GM12878 (cell line): ENCODE measurements at regions not wholly inside any gene's neighbourhood (a gene's known extent, or its start where the extent isn't known, plus 50 kb on each side); places are given as distances from the start of the nearest gene placed in this dataset.

Experiments
- ASH2L ChIP-seq: fragments of 300-600, 200-600 bp; sonication (generic); IDR thresholded peaks from 2 replicates; pipeline ENCODE4 v1.6.1; 2017; ENCODE audit warnings: low read depth, mild to moderate bottlenecking, borderline replicate concordance
- CBFB ChIP-seq: IDR thresholded peaks from 2 replicates; pipeline ENCODE4 v1.6.1; 2016; ENCODE audit warnings: antibody characterized with exemption, low read depth
- CHD1 ChIP-seq: IDR thresholded peaks from 2 replicates; pipeline ENCODE4 v1.6.1; 2012; ENCODE audit warnings: low read depth, low read length, improper control_type of control experiment
- IRF5 ChIP-seq: fragments of 450-650 bp; IDR thresholded peaks from 2 replicates; pipeline ENCODE4 v1.6.1; 2017; ENCODE audit warnings: borderline replicate concordance
- RB1 ChIP-seq: fragments of 450-650 bp; formaldehyde crosslinking; IDR thresholded peaks from 2 replicates; pipeline ENCODE4 v1.6.1; 2017; ENCODE audit warnings: mild to moderate bottlenecking, borderline replicate concordance
- ZBTB11 ChIP-seq: fragments of 450-650 bp; formaldehyde crosslinking; IDR thresholded peaks from 2 replicates; pipeline ENCODE4 v1.5.0; 2022; ENCODE audit warnings: mild to moderate bottlenecking, missing genetic modification characterization
- ZBTB4 ChIP-seq: fragments of 450-650 bp; formaldehyde crosslinking; IDR thresholded peaks from 2 replicates; pipeline ENCODE4 v1.4.0; 2022; ENCODE audit warnings: mild to moderate bottlenecking, moderate library complexity
- TF ChIP-seq, protein P1 (sequence below): fragments of 450-650 bp; IDR thresholded peaks from 2 replicates; pipeline ENCODE4 v1.6.1; 2018; ENCODE audit warnings: mild to moderate bottlenecking, low read depth, moderate library complexity; ENCODE audit not compliant: partially characterized antibody
- TF ChIP-seq, protein P2 (sequence below): fragments of 450-650 bp; IDR thresholded peaks from 2 replicates; pipeline ENCODE4 v1.6.1; 2017; ENCODE audit warnings: mild to moderate bottlenecking, low read depth, inconsistent platforms; ENCODE audit not compliant: poor library complexity, severe bottlenecking
- TF ChIP-seq, protein P3 (sequence below): fragments of 150-350 bp; IDR thresholded peaks from 2 replicates; pipeline ENCODE4 v1.6.1; 2016; ENCODE audit warnings: low read depth, low read length

DNA sequence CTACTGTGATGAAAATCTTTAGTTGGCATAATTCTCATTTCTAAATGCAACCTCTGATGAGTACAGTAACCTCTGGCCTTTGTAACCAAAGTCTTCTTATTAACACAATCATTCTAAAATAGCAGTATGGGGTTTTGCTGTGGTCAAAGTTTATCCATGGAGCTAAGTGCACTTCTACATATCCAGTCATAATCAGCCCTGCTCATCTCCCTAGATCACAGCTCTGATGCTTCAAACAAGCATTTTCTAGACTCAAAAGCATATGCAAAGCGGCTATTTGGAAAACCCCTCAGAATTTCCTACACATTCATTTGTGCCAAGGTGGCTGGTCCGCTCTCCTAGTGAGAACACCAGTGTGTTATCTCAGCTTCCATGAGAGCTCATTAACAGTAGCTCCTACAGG, 418.6 kb downstream of the MRPL39 start (continued):
- TF ChIP-seq, protein P1, sequence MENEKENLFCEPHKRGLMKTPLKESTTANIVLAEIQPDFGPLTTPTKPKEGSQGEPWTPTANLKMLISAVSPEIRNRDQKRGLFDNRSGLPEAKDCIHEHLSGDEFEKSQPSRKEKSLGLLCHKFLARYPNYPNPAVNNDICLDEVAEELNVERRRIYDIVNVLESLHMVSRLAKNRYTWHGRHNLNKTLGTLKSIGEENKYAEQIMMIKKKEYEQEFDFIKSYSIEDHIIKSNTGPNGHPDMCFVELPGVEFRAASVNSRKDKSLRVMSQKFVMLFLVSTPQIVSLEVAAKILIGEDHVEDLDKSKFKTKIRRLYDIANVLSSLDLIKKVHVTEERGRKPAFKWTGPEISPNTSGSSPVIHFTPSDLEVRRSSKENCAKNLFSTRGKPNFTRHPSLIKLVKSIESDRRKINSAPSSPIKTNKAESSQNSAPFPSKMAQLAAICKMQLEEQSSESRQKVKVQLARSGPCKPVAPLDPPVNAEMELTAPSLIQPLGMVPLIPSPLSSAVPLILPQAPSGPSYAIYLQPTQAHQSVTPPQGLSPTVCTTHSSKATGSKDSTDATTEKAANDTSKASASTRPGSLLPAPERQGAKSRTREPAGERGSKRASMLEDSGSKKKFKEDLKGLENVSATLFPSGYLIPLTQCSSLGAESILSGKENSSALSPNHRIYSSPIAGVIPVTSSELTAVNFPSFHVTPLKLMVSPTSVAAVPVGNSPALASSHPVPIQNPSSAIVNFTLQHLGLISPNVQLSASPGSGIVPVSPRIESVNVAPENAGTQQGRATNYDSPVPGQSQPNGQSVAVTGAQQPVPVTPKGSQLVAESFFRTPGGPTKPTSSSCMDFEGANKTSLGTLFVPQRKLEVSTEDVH, result no peak
- TF ChIP-seq CBFB (peak; percentile 84), IRF5 (no peak), CHD1 (no peak), ZBTB4 (no peak), ASH2L (no peak), ZBTB11 (CRISPR knock-in tag) (no peak), RB1 (no peak)
- TF ChIP-seq, protein P2, sequence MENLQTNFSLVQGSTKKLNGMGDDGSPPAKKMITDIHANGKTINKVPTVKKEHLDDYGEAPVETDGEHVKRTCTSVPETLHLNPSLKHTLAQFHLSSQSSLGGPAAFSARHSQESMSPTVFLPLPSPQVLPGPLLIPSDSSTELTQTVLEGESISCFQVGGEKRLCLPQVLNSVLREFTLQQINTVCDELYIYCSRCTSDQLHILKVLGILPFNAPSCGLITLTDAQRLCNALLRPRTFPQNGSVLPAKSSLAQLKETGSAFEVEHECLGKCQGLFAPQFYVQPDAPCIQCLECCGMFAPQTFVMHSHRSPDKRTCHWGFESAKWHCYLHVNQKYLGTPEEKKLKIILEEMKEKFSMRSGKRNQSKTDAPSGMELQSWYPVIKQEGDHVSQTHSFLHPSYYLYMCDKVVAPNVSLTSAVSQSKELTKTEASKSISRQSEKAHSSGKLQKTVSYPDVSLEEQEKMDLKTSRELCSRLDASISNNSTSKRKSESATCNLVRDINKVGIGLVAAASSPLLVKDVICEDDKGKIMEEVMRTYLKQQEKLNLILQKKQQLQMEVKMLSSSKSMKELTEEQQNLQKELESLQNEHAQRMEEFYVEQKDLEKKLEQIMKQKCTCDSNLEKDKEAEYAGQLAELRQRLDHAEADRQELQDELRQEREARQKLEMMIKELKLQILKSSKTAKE, result peak; percentile 57
- TF ChIP-seq, protein P3, sequence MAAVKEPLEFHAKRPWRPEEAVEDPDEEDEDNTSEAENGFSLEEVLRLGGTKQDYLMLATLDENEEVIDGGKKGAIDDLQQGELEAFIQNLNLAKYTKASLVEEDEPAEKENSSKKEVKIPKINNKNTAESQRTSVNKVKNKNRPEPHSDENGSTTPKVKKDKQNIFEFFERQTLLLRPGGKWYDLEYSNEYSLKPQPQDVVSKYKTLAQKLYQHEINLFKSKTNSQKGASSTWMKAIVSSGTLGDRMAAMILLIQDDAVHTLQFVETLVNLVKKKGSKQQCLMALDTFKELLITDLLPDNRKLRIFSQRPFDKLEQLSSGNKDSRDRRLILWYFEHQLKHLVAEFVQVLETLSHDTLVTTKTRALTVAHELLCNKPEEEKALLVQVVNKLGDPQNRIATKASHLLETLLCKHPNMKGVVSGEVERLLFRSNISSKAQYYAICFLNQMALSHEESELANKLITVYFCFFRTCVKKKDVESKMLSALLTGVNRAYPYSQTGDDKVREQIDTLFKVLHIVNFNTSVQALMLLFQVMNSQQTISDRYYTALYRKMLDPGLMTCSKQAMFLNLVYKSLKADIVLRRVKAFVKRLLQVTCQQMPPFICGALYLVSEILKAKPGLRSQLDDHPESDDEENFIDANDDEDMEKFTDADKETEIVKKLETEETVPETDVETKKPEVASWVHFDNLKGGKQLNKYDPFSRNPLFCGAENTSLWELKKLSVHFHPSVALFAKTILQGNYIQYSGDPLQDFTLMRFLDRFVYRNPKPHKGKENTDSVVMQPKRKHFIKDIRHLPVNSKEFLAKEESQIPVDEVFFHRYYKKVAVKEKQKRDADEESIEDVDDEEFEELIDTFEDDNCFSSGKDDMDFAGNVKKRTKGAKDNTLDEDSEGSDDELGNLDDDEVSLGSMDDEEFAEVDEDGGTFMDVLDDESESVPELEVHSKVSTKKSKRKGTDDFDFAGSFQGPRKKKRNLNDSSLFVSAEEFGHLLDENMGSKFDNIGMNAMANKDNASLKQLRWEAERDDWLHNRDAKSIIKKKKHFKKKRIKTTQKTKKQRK, result no peak
